ENCODE measurements at regions not wholly inside any gene's neighbourhood (a gene's known extent, or its start where the extent isn't known, plus 50 kb on each side); places are given as distances from the start of the nearest gene placed in this dataset.

- TF ChIP-seq CTCF (IDR thresholded peaks at IDR 0.05; ENCODE audit: low read depth, low read length, poor library complexity, severe bottlenecking) (no peak), EZH2phosphoT487 (IDR thresholded peaks at IDR 0.05; ENCODE audit: borderline replicate concordance, low read length) (no peak)
Observed at GRCh38 chr4:66872661-66873060, 672.6 kb downstream of the CENPC start.
